ENCODE measurements at regions not wholly inside any gene's neighbourhood (a gene's known extent, or its start where the extent isn't known, plus 50 kb on each side); places are given as distances from the start of the nearest gene placed in this dataset.

DNA sequence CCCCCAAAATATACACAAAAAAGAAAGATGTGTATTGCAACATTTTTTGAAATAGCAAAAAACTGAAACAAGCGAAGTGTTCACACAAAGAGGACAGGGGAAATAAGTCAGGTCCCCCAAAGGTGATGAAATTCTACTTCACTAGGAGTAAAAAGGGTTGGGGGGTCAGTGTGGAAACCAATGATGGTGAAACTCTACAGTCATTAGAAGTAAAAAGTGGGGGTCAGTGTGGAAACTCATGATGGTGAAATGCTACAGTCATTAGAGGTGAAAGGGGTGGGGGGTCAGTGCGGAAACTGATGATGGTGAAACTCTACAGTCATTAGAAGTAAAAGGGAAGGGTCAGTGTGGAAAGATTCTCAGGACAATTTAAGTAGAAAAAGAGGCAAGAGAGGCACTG is 298.2 kb downstream of the EIPR1 start:
- TF ChIP-seq, protein P1, sequence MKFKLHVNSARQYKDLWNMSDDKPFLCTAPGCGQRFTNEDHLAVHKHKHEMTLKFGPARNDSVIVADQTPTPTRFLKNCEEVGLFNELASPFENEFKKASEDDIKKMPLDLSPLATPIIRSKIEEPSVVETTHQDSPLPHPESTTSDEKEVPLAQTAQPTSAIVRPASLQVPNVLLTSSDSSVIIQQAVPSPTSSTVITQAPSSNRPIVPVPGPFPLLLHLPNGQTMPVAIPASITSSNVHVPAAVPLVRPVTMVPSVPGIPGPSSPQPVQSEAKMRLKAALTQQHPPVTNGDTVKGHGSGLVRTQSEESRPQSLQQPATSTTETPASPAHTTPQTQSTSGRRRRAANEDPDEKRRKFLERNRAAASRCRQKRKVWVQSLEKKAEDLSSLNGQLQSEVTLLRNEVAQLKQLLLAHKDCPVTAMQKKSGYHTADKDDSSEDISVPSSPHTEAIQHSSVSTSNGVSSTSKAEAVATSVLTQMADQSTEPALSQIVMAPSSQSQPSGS (IDR thresholded peaks at IDR 0.05; ENCODE audit: low read length), result no peak
- TF ChIP-seq ZNF274 (IDR thresholded peaks at IDR 0.05; ENCODE audit: borderline replicate concordance, extremely low read depth, low read length), result no peak

All from H1 (cell line).